ENCODE measurements at regions not wholly inside any gene's neighbourhood (a gene's known extent, or its start where the extent isn't known, plus 50 kb on each side); places are given as distances from the start of the nearest gene placed in this dataset.

GRCh38 chr13:90956031-90956430, 391.5 kb upstream of the MIR17HG start:
- intact Hi-C loops (cut with micrococcal nuclease): no loop called here
- Histone ChIP-seq H3K27me3 (ENCODE audit: control insufficient read depth, insufficient read depth, low read length) (no peaks in the 10 kb centered on the region), H3K9me1 (ENCODE audit: insufficient read depth, low read length) (no peaks in the 10 kb centered on the region), H3K9ac (ENCODE audit: low read depth, low read length) (no peak overlapping the region), H2AFZ (replicated peaks; ENCODE audit: low read length, poor library complexity) (no peak overlapping the region), H2BK20ac (ENCODE audit: low read depth, low read length) (no peak overlapping the region), H3K4ac (ENCODE audit: low read depth, low read length) (no peak overlapping the region), H2BK15ac (ENCODE audit: low read depth, low read length) (no peak overlapping the region), H3K14ac (replicated peaks; ENCODE audit: low read depth, low read length) (no peak overlapping the region), H3K4me1 (ENCODE audit: control insufficient read depth, insufficient read depth, low read length) (no peaks in the 10 kb centered on the region), H4K20me1 (ENCODE audit: insufficient read depth, low read length) (no peaks in the 10 kb centered on the region), H3K56ac (ENCODE audit: extremely low read depth, insufficient read depth, low read length) (no peak overlapping the region), H2AK9ac (replicated peaks; ENCODE audit: low read depth, low read length, poor library complexity) (no peak overlapping the region), H2AK5ac (ENCODE audit: low read depth, low read length) (no peak overlapping the region), H2BK120ac (ENCODE audit: low read depth, low read length) (no peak overlapping the region), H4K91ac (ENCODE audit: insufficient read depth, low read depth, low read length) (no peak overlapping the region), H3K36me3 (ENCODE audit: control insufficient read depth, insufficient read depth, low read length) (no peaks in the 10 kb centered on the region), H3K79me1 (ENCODE audit: low read depth in 1 of 2, low read length in 2 of 2) (no peaks in the 10 kb centered on the region), H4K5ac (ENCODE audit: low read depth, low read length) (no peak overlapping the region), H4K8ac (ENCODE audit: low read depth in 2 of 2, low read length in 2 of 2) (no peak overlapping the region), H2BK5ac (ENCODE audit: low read depth, low read length, poor library complexity, severe bottlenecking) (no peak overlapping the region), H3K18ac (ENCODE audit: low read depth, low read length) (no peak overlapping the region), H3K23ac (ENCODE audit: low read depth, low read length) (no peak overlapping the region), H3K4me3 (ENCODE audit: insufficient read depth, low read depth, low read length) (no peak overlapping the region), H3K4me2 (ENCODE audit: low read depth, low read length) (no peak overlapping the region), H3K9me3 (ENCODE audit: control insufficient read depth, insufficient read depth, low read length) (no peaks in the 10 kb centered on the region), H3K27ac (ENCODE audit: insufficient read depth, low read length) (no peak overlapping the region)
- ATAC-seq (ENCODE audit: low read depth): no peak
- ChIA-PET CTCF (no interaction called here), POLR2A (ENCODE audit: unreplicated experiment) (no interaction called here)
- TF ChIP-seq RAD21 (IDR thresholded peaks at IDR 0.05; ENCODE audit: low read length) (no peak), NFE2L2 (IDR thresholded peaks at IDR 0.05; ENCODE audit: low read depth, low read length) (no peak), RFX5 (IDR thresholded peaks at IDR 0.05; ENCODE audit: low read depth, low read length) (no peak), USF2 (IDR thresholded peaks at IDR 0.05; ENCODE audit: low read depth, low read length) (no peak), FOS (IDR thresholded peaks at IDR 0.05; ENCODE audit: low read depth, low read length) (no peak), CHD1 (IDR thresholded peaks at IDR 0.05; ENCODE audit: low read depth, low read length) (no peak), MAFK (IDR thresholded peaks at IDR 0.05; ENCODE audit: low read depth, low read length) (no peak)
- in situ Hi-C loops (cut with MboI; ENCODE audit: low sequenced_read_pairs): no loop called here
- DNase-seq: no peak
- dilution Hi-C loops (cut with HindIII; ENCODE audit: low sequenced_read_pairs, unreplicated experiment): no loop called here
- no TSS peak for BruUV-seq (replicated peaks)
- WGBS, 2 experiments (ENCODE audit: extremely low coverage in 2 of 2, insufficient read length in 1 of 2): no CpG with 5 or more reads among the region's 1 CpG

Data from IMR-90 (cell line).